Nucleus accumbens (tissue), 56 donors: ENCODE measurements at regions not wholly inside any gene's neighbourhood (a gene's known extent, or its start where the extent isn't known, plus 50 kb on each side); places are given as distances from the start of the nearest gene placed in this dataset.
A peak's percentile ranks its signal among the peaks of the same experiment; 100 is the strongest.
"Not testable (repeated sequence)": the region's sequence is repeated elsewhere in the genome, so short reads cannot be mapped to it uniquely, and the experiment has no call there.

Source experiments
- DNase-seq, 56 donors: peaks; one replicate each; lab custom pipeline; 2025; lab: John Stamatoyannopoulos, UW

GRCh38 chr9:753734-754133, 87.8 kb upstream of the DMRT1 start:
- not testable (repeated sequence) for DNase-seq

- DNase-seq: no peak
These were observed 87.2 kb upstream of the DMRT1 start for GRCh38 chr9:754150-754931.

- no peak for DNase-seq
These were observed 85.8 kb upstream of the DMRT1 start for GRCh38 chr9:755454-756381.

GRCh38 chr9:757246-757881, 84.1 kb upstream of the DMRT1 start:
- peak in 27 of 56 donors; percentile 6 to 49 (median 25) for DNase-seq

GRCh38 chr9:758146-758545, 83.4 kb upstream of the DMRT1 start:
- no peak for DNase-seq

- no peak for DNase-seq
These were observed 82.0 kb upstream of the DMRT1 start for GRCh38 chr9:759541-759940.

- no peak for DNase-seq
These were observed 81.3 kb upstream of the DMRT1 start for GRCh38 chr9:759983-760736.

GRCh38 chr9:761176-761792, 80.2 kb upstream of the DMRT1 start:
- peak in 2 of 56 donors; percentile 10 to 16 for DNase-seq

GRCh38 chr9:761793-762560, 79.5 kb upstream of the DMRT1 start:
- DNase-seq: no peak

GRCh38 chr9:763692-764091, 77.8 kb upstream of the DMRT1 start:
- DNase-seq: no peak

GRCh38 chr9:764105-764524, 77.4 kb upstream of the DMRT1 start:
- peak in 19 of 56 donors; percentile 4 to 48 (median 21) for DNase-seq

- DNase-seq: no peak
These were observed 76.5 kb upstream of the DMRT1 start for GRCh38 chr9:764986-765385.

- DNase-seq: not testable (repeated sequence)
These were observed 74.4 kb upstream of the DMRT1 start for GRCh38 chr9:767061-767561.

- DNase-seq: no peak
These were observed 65.4 kb upstream of the DMRT1 start for GRCh38 chr9:776086-776485.

GRCh38 chr9:777978-778377, 63.5 kb upstream of the DMRT1 start:
- DNase-seq: no peak

- DNase-seq: no peak
These were observed 57.3 kb upstream of the DMRT1 start for GRCh38 chr9:784202-784601.

GRCh38 chr9:784916-785315, 56.6 kb upstream of the DMRT1 start:
- DNase-seq: no peak

- no peak for DNase-seq
These were observed 55.5 kb upstream of the DMRT1 start for GRCh38 chr9:785997-786396.

- no peak for DNase-seq
These were observed 55.1 kb upstream of the DMRT1 start for GRCh38 chr9:786405-786804.
